ENCODE measurements at regions not wholly inside any gene's neighbourhood (a gene's known extent, or its start where the extent isn't known, plus 50 kb on each side); places are given as distances from the start of the nearest gene placed in this dataset.

DNA sequence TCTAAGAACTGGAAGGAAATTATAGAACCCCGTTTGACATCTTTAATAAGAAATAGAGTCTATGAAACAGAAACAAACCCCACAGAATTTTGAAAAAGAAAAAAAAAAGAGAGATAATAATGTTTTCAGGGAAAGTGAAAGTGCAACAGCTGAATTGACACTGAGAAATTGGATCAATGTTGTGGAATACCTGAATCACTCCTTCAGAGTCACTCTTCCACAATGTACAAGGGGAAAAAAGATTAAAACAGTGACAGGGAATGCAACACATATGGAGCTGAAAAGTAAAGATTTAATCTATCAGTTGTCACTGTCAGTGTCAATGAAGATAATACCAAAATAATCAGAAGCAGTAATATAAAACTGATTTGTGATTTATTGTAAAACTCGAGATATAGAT is 520.8 kb upstream of the HS3ST5 start:
- no peak for TF ChIP-seq EZH2phosphoT487 (IDR thresholded peaks at IDR 0.05; ENCODE audit: borderline replicate concordance)
- TF ChIP-seq, protein P1, sequence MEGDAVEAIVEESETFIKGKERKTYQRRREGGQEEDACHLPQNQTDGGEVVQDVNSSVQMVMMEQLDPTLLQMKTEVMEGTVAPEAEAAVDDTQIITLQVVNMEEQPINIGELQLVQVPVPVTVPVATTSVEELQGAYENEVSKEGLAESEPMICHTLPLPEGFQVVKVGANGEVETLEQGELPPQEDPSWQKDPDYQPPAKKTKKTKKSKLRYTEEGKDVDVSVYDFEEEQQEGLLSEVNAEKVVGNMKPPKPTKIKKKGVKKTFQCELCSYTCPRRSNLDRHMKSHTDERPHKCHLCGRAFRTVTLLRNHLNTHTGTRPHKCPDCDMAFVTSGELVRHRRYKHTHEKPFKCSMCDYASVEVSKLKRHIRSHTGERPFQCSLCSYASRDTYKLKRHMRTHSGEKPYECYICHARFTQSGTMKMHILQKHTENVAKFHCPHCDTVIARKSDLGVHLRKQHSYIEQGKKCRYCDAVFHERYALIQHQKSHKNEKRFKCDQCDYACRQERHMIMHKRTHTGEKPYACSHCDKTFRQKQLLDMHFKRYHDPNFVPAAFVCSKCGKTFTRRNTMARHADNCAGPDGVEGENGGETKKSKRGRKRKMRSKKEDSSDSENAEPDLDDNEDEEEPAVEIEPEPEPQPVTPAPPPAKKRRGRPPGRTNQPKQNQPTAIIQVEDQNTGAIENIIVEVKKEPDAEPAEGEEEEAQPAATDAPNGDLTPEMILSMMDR (IDR thresholded peaks at IDR 0.05 in 2 of 3, conservative IDR thresholded peaks at IDR 0.05 in 1 of 3; ENCODE audit: borderline replicate concordance in 1 of 3, insufficient read depth in 1 of 3, low read depth in 2 of 3, low read length in 2 of 3), result no peak
- TF ChIP-seq POLR2A (IDR thresholded peaks at IDR 0.05; ENCODE audit: borderline replicate concordance, extremely low read depth, insufficient read depth, insufficient read length), result no peak
- TF ChIP-seq SRF (IDR thresholded peaks at IDR 0.05; ENCODE audit: low read depth), result no peak
- TF ChIP-seq POLR2AphosphoS5 (IDR thresholded peaks at IDR 0.05; ENCODE audit: low read depth, low read length), result no peak
- TF ChIP-seq EZH2 (IDR thresholded peaks at IDR 0.05), result no peak
- TF ChIP-seq ZFX (IDR thresholded peaks at IDR 0.05), result no peak
- TF ChIP-seq, protein P2, sequence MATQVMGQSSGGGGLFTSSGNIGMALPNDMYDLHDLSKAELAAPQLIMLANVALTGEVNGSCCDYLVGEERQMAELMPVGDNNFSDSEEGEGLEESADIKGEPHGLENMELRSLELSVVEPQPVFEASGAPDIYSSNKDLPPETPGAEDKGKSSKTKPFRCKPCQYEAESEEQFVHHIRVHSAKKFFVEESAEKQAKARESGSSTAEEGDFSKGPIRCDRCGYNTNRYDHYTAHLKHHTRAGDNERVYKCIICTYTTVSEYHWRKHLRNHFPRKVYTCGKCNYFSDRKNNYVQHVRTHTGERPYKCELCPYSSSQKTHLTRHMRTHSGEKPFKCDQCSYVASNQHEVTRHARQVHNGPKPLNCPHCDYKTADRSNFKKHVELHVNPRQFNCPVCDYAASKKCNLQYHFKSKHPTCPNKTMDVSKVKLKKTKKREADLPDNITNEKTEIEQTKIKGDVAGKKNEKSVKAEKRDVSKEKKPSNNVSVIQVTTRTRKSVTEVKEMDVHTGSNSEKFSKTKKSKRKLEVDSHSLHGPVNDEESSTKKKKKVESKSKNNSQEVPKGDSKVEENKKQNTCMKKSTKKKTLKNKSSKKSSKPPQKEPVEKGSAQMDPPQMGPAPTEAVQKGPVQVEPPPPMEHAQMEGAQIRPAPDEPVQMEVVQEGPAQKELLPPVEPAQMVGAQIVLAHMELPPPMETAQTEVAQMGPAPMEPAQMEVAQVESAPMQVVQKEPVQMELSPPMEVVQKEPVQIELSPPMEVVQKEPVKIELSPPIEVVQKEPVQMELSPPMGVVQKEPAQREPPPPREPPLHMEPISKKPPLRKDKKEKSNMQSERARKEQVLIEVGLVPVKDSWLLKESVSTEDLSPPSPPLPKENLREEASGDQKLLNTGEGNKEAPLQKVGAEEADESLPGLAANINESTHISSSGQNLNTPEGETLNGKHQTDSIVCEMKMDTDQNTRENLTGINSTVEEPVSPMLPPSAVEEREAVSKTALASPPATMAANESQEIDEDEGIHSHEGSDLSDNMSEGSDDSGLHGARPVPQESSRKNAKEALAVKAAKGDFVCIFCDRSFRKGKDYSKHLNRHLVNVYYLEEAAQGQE (IDR thresholded peaks at IDR 0.05; ENCODE audit: low read depth), result no peak
- no peak for TF ChIP-seq SIN3A (IDR thresholded peaks at IDR 0.05; ENCODE audit: low read depth)
- no peak for TF ChIP-seq CBX3 (IDR thresholded peaks at IDR 0.05; ENCODE audit: low read depth)
- no peak for TF ChIP-seq ZNF274 (IDR thresholded peaks at IDR 0.05; ENCODE audit: low read depth, low read length)
